ENCODE measurements at regions not wholly inside any gene's neighbourhood (a gene's known extent, or its start where the extent isn't known, plus 50 kb on each side); places are given as distances from the start of the nearest gene placed in this dataset.

GRCh38 chr18:77708826-77709506 lies 459.3 kb downstream of the GALR1 start:
- Mint-ChIP-seq H3K27me3 (ENCODE audit: low read depth) (no peaks in the 10 kb centered on the region), H3K4me1 (no peaks in the 10 kb centered on the region), H3K27ac (ENCODE audit: unreplicated experiment) (no peak overlapping the region), H3K36me3 (ENCODE audit: low read depth) (no peaks in the 10 kb centered on the region), H3K4me3 (no peak overlapping the region), H3K9me3 (no peaks in the 10 kb centered on the region)
- no peak for DNase-seq (ENCODE audit: low read depth, low spot score)
- no peak for TF ChIP-seq CTCF (conservative IDR thresholded peaks at IDR 0.05)

- Mint-ChIP-seq H3K27me3 (ENCODE audit: low read depth) (no peaks in the 10 kb centered on the region), H3K4me3 (no peak overlapping the region), H3K27ac (ENCODE audit: unreplicated experiment) (no peak overlapping the region), H3K36me3 (ENCODE audit: low read depth) (no peaks in the 10 kb centered on the region), H3K4me1 (no peaks in the 10 kb centered on the region), H3K9me3 (no peaks in the 10 kb centered on the region)
- DNase-seq (ENCODE audit: low read depth, low spot score) = no peak
- TF ChIP-seq CTCF (conservative IDR thresholded peaks at IDR 0.05) = peak; percentile 64
Measured at GRCh38 chr18:77711096-77711495, 461.4 kb downstream of the GALR1 start.

- no peaks in the 10 kb centered on the region for H3K27me3 Mint-ChIP-seq (ENCODE audit: low read depth)
- no peaks in the 10 kb centered on the region for H3K36me3 Mint-ChIP-seq (ENCODE audit: low read depth)
- H3K4me1 Mint-ChIP-seq = no peaks in the 10 kb centered on the region
- H3K9me3 Mint-ChIP-seq = no peaks in the 10 kb centered on the region
- no peak overlapping the region for H3K27ac Mint-ChIP-seq (ENCODE audit: unreplicated experiment)
- no peak for DNase-seq (ENCODE audit: low read depth, low spot score)
- no peak overlapping the region for H3K4me3 Mint-ChIP-seq
- no peak for TF ChIP-seq CTCF (conservative IDR thresholded peaks at IDR 0.05)
Measured at GRCh38 chr18:77714716-77715115, 465.1 kb downstream of the GALR1 start.

GRCh38 chr18:77716282-77716681 lies 466.6 kb downstream of the GALR1 start:
- no peak for TF ChIP-seq CTCF (conservative IDR thresholded peaks at IDR 0.05)
- H3K4me1 Mint-ChIP-seq = no peaks in the 10 kb centered on the region
- no peak overlapping the region for H3K4me3 Mint-ChIP-seq
- DNase-seq (ENCODE audit: low read depth, low spot score) = no peak
- H3K27me3 Mint-ChIP-seq (ENCODE audit: low read depth) = no peaks in the 10 kb centered on the region
- no peaks in the 10 kb centered on the region for H3K36me3 Mint-ChIP-seq (ENCODE audit: low read depth)
- H3K27ac Mint-ChIP-seq (ENCODE audit: unreplicated experiment) = no peak overlapping the region
- no peaks in the 10 kb centered on the region for H3K9me3 Mint-ChIP-seq

- peak; percentile 16 for TF ChIP-seq CTCF (conservative IDR thresholded peaks at IDR 0.05)
- Mint-ChIP-seq H3K27ac (ENCODE audit: unreplicated experiment) (no peak overlapping the region), H3K27me3 (ENCODE audit: low read depth) (no peaks in the 10 kb centered on the region), H3K9me3 (no peaks in the 10 kb centered on the region), H3K4me3 (no peak overlapping the region), H3K4me1 (peaks cover 18% of the 10 kb centered on the region), H3K36me3 (ENCODE audit: low read depth) (no peaks in the 10 kb centered on the region)
- DNase-seq (ENCODE audit: low read depth, low spot score) = no peak
Measured at GRCh38 chr18:77733292-77733903, 483.8 kb downstream of the GALR1 start.

All from neural crest cell (in vitro differentiated cells).